HG02852 (cell line): ENCODE measurements at regions not wholly inside any gene's neighbourhood (a gene's known extent, or its start where the extent isn't known, plus 50 kb on each side); places are given as distances from the start of the nearest gene placed in this dataset.

ENCODE experiments used
- ATAC-seq: cut with Tn5 transposase; IDR thresholded peaks from one replicate; pipeline ENCODE4 v1.9.1; 2021; ENCODE audit warnings: mild to moderate bottlenecking, moderate library complexity; ENCODE audit not compliant: unreplicated experiment

DNA sequence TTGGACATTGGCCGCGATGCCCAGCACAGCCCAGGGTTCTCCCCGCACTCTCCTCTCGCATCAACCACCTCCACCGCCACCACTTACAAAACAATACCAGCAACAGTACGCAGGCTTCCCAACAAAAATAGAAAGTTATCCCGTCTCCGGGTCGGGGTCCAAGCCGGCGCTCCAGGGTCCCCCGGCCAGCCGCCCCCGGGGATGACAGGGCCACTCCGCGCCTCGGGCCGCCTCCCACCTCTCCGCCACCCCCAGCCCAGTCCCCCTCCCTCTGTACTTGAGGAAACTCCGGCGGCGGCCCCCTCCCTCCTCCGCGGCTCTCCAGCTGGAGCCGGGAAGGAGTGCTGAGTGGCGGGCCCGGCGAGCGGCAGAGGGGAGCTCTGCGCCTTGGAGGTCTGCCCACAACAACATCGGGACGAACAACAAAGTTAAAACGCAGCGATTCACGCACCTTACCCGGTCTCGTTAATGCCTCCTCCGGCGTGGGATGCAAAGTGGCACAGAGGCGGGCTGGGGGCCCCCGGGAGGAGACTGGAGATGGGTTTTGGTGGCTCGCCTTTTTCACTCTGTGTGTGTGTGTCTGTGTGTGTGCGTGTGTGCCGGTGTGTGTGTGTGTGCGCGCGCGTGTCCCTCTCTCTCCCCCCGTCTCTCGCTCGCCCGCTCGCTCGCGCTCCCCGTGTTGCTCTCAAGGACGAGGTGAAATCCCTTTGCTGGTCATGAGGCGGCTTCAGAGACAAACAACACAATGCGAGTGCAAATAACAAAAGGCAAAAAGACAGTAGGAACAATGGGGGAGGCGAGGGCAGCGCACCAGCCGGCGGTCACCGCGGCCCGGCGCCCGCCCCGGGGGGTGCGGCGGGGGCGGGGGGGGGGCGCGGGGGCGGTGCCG lies 386.8 kb downstream of the BCAT1 start:
- ATAC-seq, result no peak

GRCh38 chr12:24561411-24561871 lies 387.5 kb downstream of the BCAT1 start:
- no peak for ATAC-seq

- no peak for ATAC-seq
Measured at GRCh38 chr12:24560831-24561271, 388.1 kb downstream of the BCAT1 start.

DNA sequence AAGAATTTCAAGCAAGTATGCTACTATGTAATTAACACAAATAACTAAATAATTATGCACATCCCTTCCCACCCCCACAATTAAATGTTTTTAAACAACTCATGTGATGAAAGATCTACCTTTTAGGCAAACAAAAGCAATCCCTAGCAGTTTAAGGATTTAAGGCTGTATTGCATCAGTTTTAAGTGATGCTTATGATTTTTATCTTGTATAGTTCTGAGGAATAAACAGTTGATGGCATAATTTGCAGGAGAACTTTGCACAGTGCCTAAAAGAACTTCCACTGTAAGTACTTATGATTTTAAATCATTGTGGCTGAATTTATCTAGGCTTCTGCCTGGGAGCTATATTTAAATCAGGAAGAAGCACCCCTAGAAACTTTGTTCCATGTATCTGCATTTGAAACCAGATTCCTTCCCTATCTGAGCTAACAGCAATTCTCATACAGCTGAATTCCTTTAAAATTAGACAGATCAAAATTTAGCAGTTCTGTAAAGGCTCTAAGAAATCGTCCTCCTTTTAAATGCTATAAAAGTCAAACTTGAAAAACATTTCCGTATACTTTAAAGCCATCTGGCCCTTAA lies 388.6 kb downstream of the BCAT1 start:
- ATAC-seq, result no peak

DNA sequence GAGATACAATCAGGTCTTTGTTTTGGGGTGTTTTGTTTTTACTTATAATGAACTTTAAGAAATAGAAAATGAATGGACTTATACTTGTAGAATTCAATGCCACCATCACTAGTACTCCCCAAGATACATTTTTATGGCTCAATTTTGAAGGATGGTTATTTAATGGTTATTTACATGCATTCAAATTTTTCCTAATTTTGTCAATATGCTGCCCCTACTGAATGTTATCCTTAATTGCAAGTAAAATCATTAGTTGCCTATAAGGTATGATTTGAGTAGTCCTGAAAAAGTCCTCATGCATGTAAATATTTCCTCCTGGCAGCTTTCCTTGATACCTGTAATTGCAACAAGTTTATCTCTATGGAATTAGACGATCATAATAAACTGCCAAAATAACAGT lies 391.2 kb downstream of the BCAT1 start:
- no peak for ATAC-seq

DNA sequence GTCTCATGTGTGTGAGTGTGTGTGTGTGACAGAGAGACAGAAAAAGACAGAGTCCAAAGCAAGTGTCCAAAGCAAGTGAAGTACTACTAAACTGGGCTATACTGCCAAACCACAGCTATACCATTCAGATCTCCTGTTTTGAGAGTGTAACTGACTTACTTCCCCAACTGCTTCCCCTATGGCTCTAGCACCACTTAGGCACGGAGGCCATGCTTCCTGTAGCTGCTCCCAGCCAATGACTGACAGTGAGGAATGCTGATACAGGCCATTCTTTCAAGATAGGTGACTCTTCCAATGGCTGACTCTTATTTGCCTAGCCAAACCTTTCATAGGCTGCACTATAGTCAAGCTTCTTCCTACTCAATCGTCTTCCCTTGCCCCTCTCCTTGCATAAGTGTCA lies 393.2 kb downstream of the BCAT1 start:
- ATAC-seq, result no peak

DNA sequence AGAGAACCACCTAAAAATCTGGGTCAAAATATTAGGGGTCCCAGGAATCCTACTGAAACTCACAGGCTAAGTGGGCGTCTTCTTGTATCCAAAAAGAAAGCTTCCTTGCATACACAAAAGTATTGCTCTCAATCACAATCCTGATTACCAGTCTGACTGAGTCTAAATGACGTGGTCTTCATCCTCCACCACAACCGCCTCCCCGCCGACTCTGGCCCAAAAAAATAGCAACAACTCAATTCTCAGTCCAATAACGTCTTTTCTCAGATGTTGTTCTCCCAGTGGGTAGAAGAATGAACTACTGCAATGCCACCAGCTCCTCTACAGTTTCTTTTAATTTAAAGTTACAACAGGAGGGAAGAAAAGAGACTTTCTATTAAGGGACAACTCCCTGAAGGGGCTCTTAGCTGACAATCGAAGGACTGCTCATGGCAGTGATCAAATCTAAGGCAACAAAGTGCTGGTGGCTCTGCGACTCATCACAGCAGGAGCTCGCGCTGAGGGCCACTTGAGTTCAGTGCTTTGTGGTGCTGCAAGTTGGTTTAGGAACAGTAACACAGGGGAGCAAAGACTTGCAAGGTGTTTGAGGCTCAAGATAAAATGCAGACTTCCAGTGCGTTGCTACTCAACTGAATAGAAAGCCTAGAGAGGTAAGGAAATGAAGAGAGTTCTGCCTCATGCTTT lies 394.1 kb downstream of the BCAT1 start:
- ATAC-seq, result no peak

- no peak for ATAC-seq
Measured at GRCh38 chr12:24553259-24553658, 395.6 kb downstream of the BCAT1 start.

GRCh38 chr12:24551163-24551786 lies 397.6 kb downstream of the BCAT1 start:
- ATAC-seq, result no peak

- no peak for ATAC-seq
Measured at GRCh38 chr12:24550609-24551008, 398.3 kb downstream of the BCAT1 start.

GRCh38 chr12:24546661-24547060 lies 402.2 kb downstream of the BCAT1 start:
- no peak for ATAC-seq

GRCh38 chr12:24546084-24546483 lies 402.8 kb downstream of the BCAT1 start:
- no peak for ATAC-seq

- no peak for ATAC-seq
Measured at GRCh38 chr12:24544368-24544767, 404.5 kb downstream of the BCAT1 start.

DNA sequence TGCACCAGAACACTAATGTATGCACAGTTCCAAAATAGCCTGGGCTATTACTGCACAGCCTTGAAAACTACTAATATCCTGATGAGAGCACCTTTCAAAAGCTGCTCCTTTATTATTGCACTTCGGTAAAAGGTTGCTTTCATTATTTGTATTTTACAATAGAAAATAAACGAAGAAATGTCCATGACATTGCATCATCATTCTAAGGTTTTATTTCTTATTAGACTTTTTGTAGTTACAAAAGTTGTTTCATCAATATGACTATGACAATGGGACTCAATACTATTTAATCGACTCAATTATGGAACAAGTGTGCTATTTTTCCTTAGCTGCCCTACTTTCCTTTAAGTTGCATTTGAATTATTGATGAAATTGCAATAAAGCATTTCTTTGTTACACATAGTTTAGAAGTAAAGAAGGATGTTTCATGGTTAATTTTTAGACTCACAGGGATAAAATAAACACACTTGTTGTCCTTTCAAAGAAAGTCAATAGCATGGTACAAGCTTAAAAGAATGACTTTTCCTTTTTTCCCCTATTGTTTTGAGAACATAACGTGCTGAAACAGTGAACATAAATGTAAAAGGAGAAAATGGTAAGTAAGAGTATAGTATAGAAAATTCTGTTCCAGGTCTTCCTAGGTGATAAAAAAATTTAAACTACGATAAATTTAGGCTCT lies 407.6 kb downstream of the BCAT1 start:
- no peak for ATAC-seq

GRCh38 chr12:24539646-24540045 lies 409.3 kb downstream of the BCAT1 start:
- no peak for ATAC-seq

- ATAC-seq, result no peak
Measured at GRCh38 chr12:24537083-24537860, 411.6 kb downstream of the BCAT1 start.

DNA sequence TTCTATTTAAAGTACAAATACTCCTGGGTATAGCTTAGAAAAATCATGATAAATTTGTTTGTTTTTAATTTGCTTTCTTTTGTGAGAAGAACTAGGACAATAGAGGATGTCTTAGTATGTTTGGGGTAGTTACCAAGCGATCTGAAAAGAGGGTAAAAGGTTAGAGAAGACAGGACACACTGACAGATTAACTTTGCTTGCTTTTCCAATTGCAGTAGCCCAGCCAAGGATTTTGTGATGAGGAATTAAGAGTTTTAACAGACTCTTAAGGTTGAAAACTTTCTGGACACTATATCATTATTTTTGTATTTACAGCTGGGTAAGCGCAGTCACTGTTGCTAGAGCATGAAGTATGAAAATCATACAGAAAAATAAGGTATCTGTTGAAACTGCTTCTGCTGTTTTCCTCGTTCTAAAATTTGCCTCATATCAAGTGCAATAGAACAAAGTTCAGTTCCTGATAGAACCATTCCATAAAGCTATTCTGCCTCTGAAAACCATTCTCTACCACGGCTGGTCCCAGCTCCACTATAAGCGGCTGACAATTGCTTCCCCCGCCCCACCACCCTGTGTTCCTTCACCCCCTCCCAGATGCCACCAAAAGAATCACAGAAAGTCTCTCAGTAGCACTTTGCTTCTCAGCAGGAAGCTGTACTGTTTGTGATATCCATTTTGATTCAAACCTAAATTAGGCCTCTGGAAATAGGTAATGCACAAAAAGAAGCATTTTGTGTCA lies 413.4 kb downstream of the BCAT1 start:
- no peak for ATAC-seq

DNA sequence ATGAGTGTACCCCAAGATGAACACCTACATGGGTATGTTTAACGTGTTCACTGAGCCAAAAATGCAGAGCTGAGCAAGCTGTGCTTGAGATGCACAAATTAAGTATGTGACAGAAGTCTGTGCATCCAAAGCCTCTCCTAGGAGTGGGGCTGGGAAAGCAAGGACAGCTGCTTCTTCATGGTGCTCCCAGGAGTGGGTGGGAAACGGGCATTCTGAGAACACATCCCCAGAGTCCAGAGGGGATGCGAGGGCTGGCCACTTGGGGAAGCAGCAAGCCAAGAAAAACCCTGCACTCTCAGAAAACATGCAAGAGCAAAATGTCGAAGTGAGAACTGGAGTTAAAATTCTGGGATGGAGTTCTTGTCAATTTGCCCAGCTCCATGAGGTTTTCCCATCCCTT lies 414.3 kb downstream of the BCAT1 start:
- ATAC-seq, result no peak

- ATAC-seq, result no peak
Measured at GRCh38 chr12:24533716-24534352, 415.1 kb downstream of the BCAT1 start.
